ENCODE measurements at regions not wholly inside any gene's neighbourhood (a gene's known extent, or its start where the extent isn't known, plus 50 kb on each side); places are given as distances from the start of the nearest gene placed in this dataset.
A peak's percentile ranks its signal among the peaks of the same experiment; 100 is the strongest.

GRCh38 chr10:78401624-78402367, 368.1 kb downstream of the RPS24 start:
- no peak for DNase-seq

GRCh38 chr10:78402591-78402990, 368.9 kb downstream of the RPS24 start:
- DNase-seq: no peak

DNA sequence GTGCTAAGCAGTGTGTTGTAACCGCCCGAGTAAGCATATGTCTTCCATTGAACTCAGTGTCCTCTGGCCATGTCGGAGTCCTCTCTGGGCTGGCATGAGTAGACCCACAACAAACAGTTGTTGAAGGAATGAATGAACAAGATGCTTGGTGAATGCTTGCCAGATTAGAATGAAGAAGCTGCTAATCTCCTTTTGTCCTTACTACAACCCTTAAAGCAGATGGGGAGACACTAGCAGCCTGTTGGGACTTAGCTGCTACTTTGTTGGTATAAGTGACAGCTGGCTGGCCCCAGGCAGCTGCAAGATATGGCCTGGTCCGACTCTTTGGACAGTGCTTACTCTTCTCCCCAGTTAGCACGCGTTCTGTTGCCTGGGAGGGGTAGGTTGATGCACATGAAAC, 370.1 kb downstream of the RPS24 start:
- no peak for DNase-seq

DNA sequence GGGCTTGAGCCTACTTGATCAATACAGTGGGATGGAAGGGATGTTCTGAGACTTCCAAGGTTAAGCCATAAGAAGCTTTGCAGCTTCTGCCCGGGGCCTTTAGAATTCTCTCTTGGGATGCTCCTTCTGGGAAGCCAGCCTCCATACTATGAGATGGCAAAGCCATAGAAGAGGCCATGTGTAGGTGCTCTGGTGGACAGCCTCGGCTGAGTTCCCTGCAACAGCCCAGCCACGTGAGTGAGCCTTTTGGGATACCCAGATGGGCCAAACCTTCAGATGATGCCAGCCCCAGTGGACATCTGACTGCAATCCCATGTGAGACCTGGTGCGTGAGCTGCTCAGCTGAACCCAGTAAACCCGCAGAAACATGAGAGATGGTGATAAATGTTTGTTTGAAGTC, 370.6 kb downstream of the RPS24 start:
- DNase-seq: no peak

GRCh38 chr10:78405231-78405630, 371.6 kb downstream of the RPS24 start:
- no peak for DNase-seq

- DNase-seq: no peak
Observed at GRCh38 chr10:78405736-78406135, 372.1 kb downstream of the RPS24 start.

DNA sequence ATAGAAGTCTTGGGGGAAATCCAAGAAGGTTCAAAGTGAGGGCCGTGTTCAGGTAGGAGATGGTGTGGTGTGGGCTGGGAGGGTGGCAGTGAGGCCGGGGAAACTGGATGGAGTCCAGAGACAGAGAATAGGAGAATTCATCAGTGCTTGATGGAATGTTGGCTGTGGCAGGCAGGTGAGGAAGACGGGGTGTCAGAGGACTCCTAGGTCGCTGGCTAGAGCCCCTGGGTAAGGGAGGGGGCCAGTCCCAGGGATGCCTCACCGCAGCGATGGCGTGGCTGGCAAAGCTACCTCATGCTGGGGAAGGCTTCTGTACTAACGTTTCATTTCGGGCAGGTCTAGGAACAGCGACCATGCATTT, 373.0 kb downstream of the RPS24 start:
- DNase-seq: no peak

- DNase-seq: peak; percentile 77
Observed at GRCh38 chr10:78407009-78407711, 373.5 kb downstream of the RPS24 start.

DNA sequence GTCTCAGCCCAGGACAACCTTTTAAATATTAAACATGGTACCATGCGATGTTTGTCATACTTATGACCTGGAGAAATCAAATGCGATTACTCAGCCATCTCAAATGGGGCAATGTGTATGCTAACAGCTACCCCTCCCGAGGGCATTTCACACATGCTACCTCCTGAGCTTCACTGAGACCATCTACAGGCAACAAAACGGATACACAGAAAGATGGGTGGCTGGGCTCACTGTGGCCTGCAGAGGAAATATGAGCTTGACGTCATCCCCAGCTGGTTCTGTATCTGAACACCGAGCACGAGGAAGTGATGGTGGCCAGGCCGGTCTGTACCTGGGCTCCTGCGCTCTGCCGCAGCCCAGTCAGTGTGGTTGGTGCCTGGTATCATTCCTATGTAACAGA, 374.3 kb downstream of the RPS24 start:
- DNase-seq: no peak

DNA sequence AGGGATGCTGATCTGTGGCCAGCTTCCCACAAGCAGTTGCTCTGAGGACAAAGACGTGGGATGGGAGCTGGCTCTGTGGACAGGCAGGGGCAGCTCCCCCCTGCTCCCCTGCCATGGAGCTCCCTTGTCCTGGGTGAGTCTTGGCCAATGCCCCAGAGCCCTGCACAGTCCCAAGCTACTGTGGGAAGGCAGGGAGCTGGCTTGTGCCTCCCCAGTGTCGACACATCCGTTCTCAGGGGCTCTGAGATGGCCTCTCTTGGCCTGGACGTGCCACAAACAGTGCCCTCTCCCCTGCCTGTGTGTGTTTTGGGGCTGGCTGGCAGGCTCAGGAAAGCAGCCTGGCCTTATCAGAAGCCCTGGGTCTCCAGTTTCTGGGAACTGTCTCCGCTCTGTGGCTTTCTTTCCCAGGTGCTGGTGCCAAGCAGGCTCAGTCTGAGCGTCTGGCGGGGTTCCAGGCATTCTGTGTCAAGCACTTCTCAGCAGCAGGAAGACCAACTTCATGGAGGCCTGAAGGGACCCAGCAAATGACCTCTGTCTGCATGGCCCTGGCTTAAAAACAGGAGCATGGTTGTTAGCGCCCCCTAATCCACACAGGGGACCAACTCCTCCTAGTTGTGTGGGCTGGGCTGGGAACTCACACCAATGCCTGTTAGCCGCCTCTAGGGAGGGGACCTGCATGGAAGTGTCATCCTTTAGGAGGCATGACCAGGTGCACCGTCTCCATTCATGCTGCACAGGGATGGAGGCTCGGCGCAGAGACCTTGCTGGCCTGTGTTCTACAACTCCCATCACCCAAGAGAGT, 375.2 kb downstream of the RPS24 start:
- DNase-seq: no peak

- DNase-seq: no peak
Observed at GRCh38 chr10:78410046-78410965, 376.6 kb downstream of the RPS24 start.

DNA sequence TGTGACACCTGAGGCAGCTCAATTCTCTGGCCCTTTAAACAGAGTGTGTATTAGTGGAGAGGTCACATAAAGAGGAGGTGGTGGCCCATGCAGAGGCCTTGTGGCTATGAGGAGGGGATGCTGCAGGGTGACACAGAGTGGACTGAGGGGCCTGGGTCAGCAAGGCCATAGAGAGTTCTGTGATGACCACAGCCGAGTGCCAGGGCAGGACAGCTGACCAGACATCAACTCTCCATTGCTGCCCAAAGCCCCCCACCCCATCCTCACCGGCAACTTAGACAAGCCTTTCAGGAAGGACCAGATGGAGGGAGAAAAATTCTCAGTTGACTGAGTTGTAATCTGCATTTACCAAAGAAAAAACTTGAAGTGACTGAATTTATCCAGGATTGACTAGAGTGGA, 378.1 kb downstream of the RPS24 start:
- DNase-seq: no peak

DNA sequence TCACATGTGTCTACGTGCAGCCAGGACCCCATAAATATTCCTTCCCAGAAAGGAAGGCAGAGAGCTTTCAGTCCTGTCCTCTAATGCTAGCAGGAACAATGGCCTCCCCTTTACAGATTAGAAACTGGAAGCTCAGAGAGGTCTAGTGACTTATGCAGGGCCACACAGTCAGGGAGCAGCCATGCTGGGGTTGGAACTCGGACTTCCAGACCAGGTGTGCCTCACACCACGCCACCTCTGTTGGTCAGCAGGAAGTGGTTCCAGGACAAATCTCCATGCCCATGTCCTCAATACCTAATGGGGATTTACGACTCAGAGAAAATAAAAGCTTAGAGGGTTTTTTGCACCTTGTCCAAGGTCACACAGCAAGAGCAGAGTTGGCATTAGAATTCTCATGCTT, 378.9 kb downstream of the RPS24 start:
- no peak for DNase-seq

- no peak for DNase-seq
Observed at GRCh38 chr10:78413076-78414055, 379.7 kb downstream of the RPS24 start.

DNA sequence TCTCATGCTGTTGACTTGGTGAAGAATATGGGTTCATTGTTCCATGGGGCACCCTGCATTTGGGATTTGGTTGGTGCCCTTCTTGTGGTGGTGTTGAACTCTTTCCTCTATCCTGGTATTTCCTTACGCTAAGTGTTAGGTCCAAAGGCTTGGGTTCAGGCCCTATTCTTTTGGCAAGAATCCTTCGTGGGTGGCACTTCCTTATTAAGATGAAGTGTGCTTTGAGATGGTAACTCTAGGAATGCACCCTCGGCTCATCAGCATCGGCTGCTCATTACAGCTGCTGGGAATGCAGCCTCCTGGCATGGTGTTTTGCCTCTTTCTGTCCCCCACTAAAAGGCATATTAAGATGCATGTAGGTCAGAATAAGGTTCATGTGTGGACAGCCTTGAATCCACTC, 380.7 kb downstream of the RPS24 start:
- DNase-seq: no peak

DNA sequence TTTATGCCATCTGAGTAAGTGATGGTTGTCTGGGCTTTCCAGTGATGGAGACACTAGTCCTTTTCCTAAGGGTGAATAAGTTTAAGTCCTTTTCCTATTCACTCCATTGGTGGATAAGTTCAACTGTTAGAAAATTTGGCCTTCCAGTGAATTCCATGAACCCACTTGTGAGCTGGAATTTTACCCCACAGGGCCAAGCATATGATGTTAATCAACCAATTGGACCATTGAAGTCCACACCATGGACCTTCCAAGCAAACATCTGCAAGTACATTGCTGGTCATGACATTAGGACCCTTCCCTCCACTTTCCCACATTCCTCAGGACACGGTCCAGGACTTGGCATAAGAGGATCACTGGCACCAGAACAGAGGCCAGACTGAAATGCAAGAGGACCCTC, 381.4 kb downstream of the RPS24 start:
- no peak for DNase-seq

DNA sequence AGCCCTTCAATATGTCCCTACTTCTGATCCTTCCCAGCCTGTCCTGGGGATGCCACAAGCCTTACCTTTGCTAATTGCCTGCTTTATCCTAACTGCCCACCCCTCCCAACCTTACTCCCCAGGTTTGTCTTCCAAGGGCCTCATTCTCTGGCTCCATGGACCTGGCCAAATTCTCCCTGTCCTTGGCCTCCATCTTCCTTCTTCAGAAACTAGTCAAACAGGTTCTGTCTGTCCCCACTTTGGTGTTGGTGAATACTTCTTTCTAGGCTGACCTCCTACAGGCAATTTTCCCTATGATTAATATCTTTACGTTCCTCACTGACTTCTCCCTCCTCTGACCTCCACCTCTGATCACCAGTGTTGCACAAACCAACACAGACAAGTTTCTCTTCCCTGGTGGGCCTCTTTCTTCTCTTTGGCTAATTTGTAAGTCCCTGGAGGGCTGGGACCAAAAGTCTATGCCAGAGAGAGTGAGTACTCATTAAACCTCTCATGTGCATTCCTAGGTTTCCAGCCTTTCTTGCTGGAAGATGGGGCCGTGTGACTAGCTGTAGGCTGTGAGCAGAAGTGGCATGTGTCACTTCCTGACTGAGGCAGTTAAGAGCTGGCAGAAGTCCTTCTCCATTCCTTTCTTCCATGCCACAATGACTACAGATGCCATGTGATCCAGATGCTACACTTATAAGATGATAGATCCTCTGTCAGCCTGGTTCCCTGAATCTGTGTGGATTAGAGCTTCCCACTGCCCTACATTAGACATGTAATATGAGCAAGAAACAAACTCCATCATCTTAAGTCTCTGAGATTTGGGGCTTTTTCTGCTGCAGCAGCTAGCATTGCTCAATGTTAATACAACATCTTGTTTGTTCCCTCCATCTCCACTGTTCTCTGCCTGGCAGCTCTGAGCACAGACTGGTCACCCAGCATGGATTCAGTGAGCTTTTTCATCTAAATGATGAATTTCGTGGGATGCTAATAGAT, 382.7 kb downstream of the RPS24 start:
- DNase-seq: no peak

DNA sequence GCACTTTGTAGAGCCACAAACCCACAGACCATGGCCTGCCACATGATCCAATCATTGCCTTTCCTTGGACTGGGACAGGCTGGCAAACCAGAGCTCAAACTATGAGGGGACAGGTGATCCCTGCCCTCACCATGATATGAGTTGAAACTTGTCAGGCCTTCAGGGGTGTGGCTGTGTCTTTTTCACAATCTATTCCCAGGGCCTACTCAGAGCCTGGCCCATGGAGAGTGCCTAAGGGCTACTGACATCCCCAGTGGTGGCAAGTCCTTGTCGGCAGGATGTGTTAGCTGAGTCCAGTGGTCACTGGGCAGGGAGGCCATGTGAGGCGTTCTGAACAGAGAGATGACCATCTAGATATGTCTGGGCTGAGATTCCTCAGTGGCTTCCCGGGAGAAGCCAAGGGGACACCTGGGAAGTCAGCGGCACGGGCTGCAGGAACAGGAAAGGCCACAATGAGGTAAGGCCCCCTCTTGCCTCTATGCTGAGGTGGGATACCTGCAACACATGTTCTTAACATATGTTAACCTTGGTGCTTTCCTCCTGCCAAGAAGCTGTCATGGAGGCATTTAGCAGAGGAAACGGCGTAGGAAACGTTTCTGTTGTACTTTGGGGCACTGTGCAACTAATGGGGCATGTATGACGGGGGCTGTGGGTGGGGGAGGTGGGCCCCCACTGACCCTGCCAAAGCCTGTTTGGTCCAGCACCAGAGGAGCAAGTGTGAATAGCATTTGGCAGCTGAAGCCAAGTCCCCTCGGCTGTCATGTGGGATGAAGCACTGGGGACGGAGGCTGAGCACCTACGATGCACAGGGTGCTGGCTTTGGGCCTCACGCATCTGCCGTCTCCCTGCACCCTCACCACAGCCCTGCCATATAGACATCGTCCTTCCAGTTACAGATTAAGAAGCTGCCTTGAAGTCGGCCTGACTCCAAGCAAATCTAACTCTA, 384.0 kb downstream of the RPS24 start:
- no peak for DNase-seq

All from stimulated activated CD4-positive, alpha-beta T cell treated with anti-CD3 and anti-CD28 coated beads, Interleukin-1b, Interleukin-23, amount 100 ng/mL, for 48 hours (primary cell).